Dermis blood vessel endothelial cell (primary cell): ENCODE measurements at regions not wholly inside any gene's neighbourhood (a gene's known extent, or its start where the extent isn't known, plus 50 kb on each side); places are given as distances from the start of the nearest gene placed in this dataset.
"Not testable (repeated sequence)": the region's sequence is repeated elsewhere in the genome, so short reads cannot be mapped to it uniquely, and the experiment has no call there.

Source experiments
- DNase-seq: peaks from one replicate; pipeline ENCODE4 v3.0.0; 2010

- peak; percentile 53 for DNase-seq
Measured at GRCh38 chr10:43922335-43923280, 273.9 kb upstream of the ZNF32 start.

GRCh38 chr10:43921881-43922280 is 273.2 kb upstream of the ZNF32 start:
- no peak for DNase-seq

- no peak for DNase-seq
Measured at GRCh38 chr10:43921478-43921877, 272.8 kb upstream of the ZNF32 start.

- not testable (repeated sequence) for DNase-seq
Measured at GRCh38 chr10:43920236-43920758, 271.6 kb upstream of the ZNF32 start.

GRCh38 chr10:43913676-43914235 is 265.1 kb upstream of the ZNF32 start:
- DNase-seq = no peak

- no peak for DNase-seq
Measured at GRCh38 chr10:43912469-43912868, 263.8 kb upstream of the ZNF32 start.

- no peak for DNase-seq
Measured at GRCh38 chr10:43906490-43906889, 257.8 kb upstream of the ZNF32 start.

GRCh38 chr10:43905512-43906236 is 257.0 kb upstream of the ZNF32 start:
- peak; percentile 41 for DNase-seq

- DNase-seq = no peak
Measured at GRCh38 chr10:43904844-43905243, 256.2 kb upstream of the ZNF32 start.

- no peak for DNase-seq
Measured at GRCh38 chr10:43904301-43904700, 255.6 kb upstream of the ZNF32 start.

- DNase-seq = no peak
Measured at GRCh38 chr10:43903451-43903850, 254.8 kb upstream of the ZNF32 start.

- no peak for DNase-seq
Measured at GRCh38 chr10:43902842-43903241, 254.2 kb upstream of the ZNF32 start.

GRCh38 chr10:43901744-43902504 is 253.2 kb upstream of the ZNF32 start:
- no peak for DNase-seq

GRCh38 chr10:43901302-43901701 is 252.6 kb upstream of the ZNF32 start:
- DNase-seq = no peak

- no peak for DNase-seq
Measured at GRCh38 chr10:43900571-43900970, 251.9 kb upstream of the ZNF32 start.

- DNase-seq = peak; percentile 52
Measured at GRCh38 chr10:43899224-43899959, 250.7 kb upstream of the ZNF32 start.

- DNase-seq = no peak
Measured at GRCh38 chr10:43898592-43898991, 249.9 kb upstream of the ZNF32 start.

GRCh38 chr10:43897765-43898419 is 249.2 kb upstream of the ZNF32 start:
- no peak for DNase-seq

- DNase-seq = no peak
Measured at GRCh38 chr10:43892062-43892770, 243.5 kb upstream of the ZNF32 start.

- no peak for DNase-seq
Measured at GRCh38 chr10:43891241-43891640, 242.6 kb upstream of the ZNF32 start.

GRCh38 chr10:43890124-43890523 is 241.4 kb upstream of the ZNF32 start:
- DNase-seq = no peak
